Skeletal muscle cell (primary cell): ENCODE measurements at regions not wholly inside any gene's neighbourhood (a gene's known extent, or its start where the extent isn't known, plus 50 kb on each side); places are given as distances from the start of the nearest gene placed in this dataset.

Experiments used
- DNase-seq: peaks from one replicate; pipeline ENCODE4 v3.0.0-alpha.2; 2010; ENCODE audit warnings: low read depth
- H3K4me3 ChIP-seq: 2 replicates; pipeline ENCODE4 v1.5.1; 2011; ENCODE audit warnings: low read depth, mild to moderate bottlenecking, control low read depth, low read length, moderate library complexity

GRCh38 chr7:80350430-80350829 lies 161.4 kb downstream of the GNAT3 start:
- no peak overlapping the region for H3K4me3 ChIP-seq

GRCh38 chr7:80348223-80348622 lies 163.6 kb downstream of the GNAT3 start:
- no peak overlapping the region for H3K4me3 ChIP-seq
- DNase-seq, result no peak

More at GRCh38 chr7:80350430-80350829, 161.4 kb downstream of the GNAT3 start:
- DNase-seq, result no peak

GRCh38 chr7:80347173-80347572 lies 164.7 kb downstream of the GNAT3 start:
- DNase-seq, result no peak
- no peak overlapping the region for H3K4me3 ChIP-seq

- no peak overlapping the region for H3K4me3 ChIP-seq
- no peak for DNase-seq
Measured at GRCh38 chr7:80346704-80347103, 165.2 kb downstream of the GNAT3 start.

- DNase-seq, result peak; percentile 35
- no peak overlapping the region for H3K4me3 ChIP-seq
Measured at GRCh38 chr7:80335511-80336231, 176.2 kb downstream of the GNAT3 start.

- no peak for DNase-seq
- no peak overlapping the region for H3K4me3 ChIP-seq
Measured at GRCh38 chr7:80334908-80335307, 177.0 kb downstream of the GNAT3 start.

GRCh38 chr7:80334196-80334595 lies 177.7 kb downstream of the GNAT3 start:
- DNase-seq, result no peak

GRCh38 chr7:80333040-80333439 lies 178.8 kb downstream of the GNAT3 start:
- no peak for DNase-seq
- H3K4me3 ChIP-seq, result no peak overlapping the region

More at GRCh38 chr7:80334196-80334595, 177.7 kb downstream of the GNAT3 start:
- no peak overlapping the region for H3K4me3 ChIP-seq

- DNase-seq, result no peak
- no peak overlapping the region for H3K4me3 ChIP-seq
Measured at GRCh38 chr7:80330434-80330833, 181.4 kb downstream of the GNAT3 start.

GRCh38 chr7:80324032-80324431 lies 187.8 kb downstream of the GNAT3 start:
- H3K4me3 ChIP-seq, result no peak overlapping the region
- DNase-seq, result peak; percentile 56

- no peak for DNase-seq
- H3K4me3 ChIP-seq, result no peak overlapping the region
Measured at GRCh38 chr7:80319461-80319860, 184.8 kb downstream of the GNAI1 start.

GRCh38 chr7:80318081-80318480 lies 183.4 kb downstream of the GNAI1 start:
- no peak overlapping the region for H3K4me3 ChIP-seq
- no peak for DNase-seq

GRCh38 chr7:80316811-80317210 lies 182.2 kb downstream of the GNAI1 start:
- DNase-seq, result no peak

GRCh38 chr7:80313716-80314115 lies 179.1 kb downstream of the GNAI1 start:
- no peak for DNase-seq
- no peak overlapping the region for H3K4me3 ChIP-seq

More at GRCh38 chr7:80316811-80317210, 182.2 kb downstream of the GNAI1 start:
- no peak overlapping the region for H3K4me3 ChIP-seq

- no peak for DNase-seq
- H3K4me3 ChIP-seq, result no peak overlapping the region
Measured at GRCh38 chr7:80313067-80313626, 178.5 kb downstream of the GNAI1 start.

GRCh38 chr7:80312139-80312661 lies 177.6 kb downstream of the GNAI1 start:
- DNase-seq, result peak; percentile 83
- no peak overlapping the region for H3K4me3 ChIP-seq

GRCh38 chr7:80311313-80311712 lies 176.7 kb downstream of the GNAI1 start:
- DNase-seq, result no peak
- no peak overlapping the region for H3K4me3 ChIP-seq

GRCh38 chr7:80309971-80310549 lies 175.4 kb downstream of the GNAI1 start:
- H3K4me3 ChIP-seq, result no peak overlapping the region
- no peak for DNase-seq

GRCh38 chr7:80309377-80309776 lies 174.7 kb downstream of the GNAI1 start:
- H3K4me3 ChIP-seq, result no peak overlapping the region
- DNase-seq, result no peak

GRCh38 chr7:80307227-80307856 lies 172.7 kb downstream of the GNAI1 start:
- DNase-seq, result peak; percentile 62
- H3K4me3 ChIP-seq, result no peak overlapping the region
